ENCODE measurements at regions not wholly inside any gene's neighbourhood (a gene's known extent, or its start where the extent isn't known, plus 50 kb on each side); places are given as distances from the start of the nearest gene placed in this dataset.

GRCh38 chr12:85741046-85741445 lies 95.2 kb downstream of the RASSF9 start:
- TF ChIP-seq CTCF (IDR thresholded peaks at IDR 0.05) (no peak), POLR2AphosphoS5 (IDR thresholded peaks at IDR 0.05) (no peak), POLR2A (IDR thresholded peaks at IDR 0.05; ENCODE audit: low read depth) (no peak), EP300 (IDR thresholded peaks at IDR 0.05) (no peak)

Measured in esophagus muscularis mucosa (tissue), 4 donors.